ENCODE measurements at regions not wholly inside any gene's neighbourhood (a gene's known extent, or its start where the extent isn't known, plus 50 kb on each side); places are given as distances from the start of the nearest gene placed in this dataset.
"Not testable (repeated sequence)": the region's sequence is repeated elsewhere in the genome, so short reads cannot be mapped to it uniquely, and the experiment has no call there.

DNA sequence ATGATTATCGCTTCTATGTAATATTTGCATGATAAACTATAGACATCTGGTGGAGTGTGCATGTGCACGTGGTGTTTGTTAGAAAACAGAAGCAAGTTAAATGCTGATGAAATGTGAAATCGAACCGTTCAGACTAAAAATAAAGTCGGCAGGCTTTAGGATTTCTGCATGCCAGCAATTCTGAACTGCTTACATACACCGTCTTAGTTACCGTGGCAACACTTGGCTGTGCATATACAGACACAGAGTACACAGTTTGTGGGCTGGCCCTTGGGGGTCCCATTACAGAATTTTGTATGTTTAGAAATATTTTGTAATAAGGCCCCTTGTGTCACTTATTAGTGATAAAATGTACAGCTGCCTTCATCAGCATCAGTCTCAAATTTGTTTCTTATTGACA is 605.5 kb downstream of the RBFOX1 start:
- DNase-seq, result no peak

GRCh38 chr16:7921345-7921744 is 588.7 kb downstream of the RBFOX1 start:
- DNase-seq, result no peak

DNA sequence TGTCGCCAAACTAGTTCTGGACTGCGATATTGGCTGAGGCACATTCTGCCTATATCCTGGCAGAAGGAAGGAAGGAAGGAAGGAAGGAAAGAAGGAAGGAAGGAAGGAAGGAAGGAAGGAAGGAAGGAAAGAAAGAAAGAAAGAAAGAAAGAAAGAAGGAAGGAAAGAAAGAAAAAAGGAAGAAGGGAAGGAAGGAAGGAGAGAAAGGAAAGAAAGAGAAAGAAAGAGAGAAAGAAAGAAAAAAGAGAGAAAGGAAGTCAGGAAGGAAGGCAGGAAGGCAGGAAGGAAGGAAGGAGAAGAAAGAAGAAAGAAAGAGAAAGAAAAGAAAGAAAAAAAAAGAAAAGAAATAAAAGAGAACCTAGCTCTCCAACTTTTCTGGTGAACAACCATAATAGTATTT is 587.1 kb downstream of the RBFOX1 start:
- DNase-seq, result no peak

DNA sequence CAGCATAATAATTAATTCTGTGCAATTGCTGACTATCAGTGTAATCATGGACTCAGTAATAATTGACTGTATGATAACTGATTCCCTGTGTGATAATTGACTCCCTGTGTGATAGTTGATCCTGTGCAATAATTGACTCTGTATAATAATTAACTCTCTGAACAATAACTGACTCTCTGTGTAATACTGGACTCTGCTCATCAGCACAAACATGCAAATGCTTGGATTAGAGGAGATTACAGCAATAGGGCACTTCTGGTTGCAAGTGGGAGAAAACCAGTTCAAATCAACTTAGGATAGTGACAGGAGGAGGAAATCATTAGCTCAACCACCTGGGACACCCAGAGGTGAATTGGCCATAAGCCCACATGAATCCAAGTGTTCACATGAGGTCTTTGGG is 582.1 kb downstream of the RBFOX1 start:
- DNase-seq, result no peak

DNA sequence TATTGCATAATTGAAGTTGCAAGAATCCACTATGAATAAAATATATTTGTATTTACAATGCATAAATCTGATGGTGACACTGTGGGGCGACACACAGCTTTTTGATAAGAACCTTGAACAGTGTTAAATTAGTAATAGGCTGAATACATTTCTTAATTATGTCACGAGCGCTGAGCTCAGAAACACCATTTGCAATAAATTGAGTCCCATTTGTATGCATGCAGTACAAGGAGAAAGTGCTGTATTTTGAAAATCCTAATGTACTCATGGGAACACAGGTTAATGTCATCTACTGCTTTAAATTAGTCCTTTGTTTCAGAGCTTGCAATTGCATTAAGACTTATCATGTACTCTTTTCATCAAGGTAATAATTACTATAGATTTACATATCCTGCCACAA is 579.5 kb downstream of the RBFOX1 start:
- no peak for DNase-seq

GRCh38 chr16:7910116-7910515 is 577.5 kb downstream of the RBFOX1 start:
- no peak for DNase-seq

DNA sequence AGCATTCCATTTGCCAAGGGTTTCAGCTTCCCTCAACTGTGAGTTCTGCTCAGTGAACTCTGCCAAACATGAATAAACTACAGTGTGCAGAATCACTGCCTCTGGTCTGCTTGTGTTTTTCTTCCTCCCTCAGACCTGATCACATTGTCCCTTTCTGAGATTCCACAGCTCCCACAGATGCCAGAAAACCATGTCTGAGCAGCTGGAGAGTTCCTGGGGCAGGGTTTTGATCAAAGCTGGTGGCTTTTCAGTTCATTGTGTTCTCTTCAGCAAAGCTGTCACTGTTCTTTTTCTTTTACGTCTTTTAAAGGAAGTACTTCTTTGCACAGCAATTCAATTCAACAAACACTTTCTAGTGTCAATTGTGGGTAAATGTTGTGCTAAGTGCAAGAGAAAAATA is 555.8 kb downstream of the RBFOX1 start:
- DNase-seq, result no peak

GRCh38 chr16:7887316-7887715 is 554.7 kb downstream of the RBFOX1 start:
- no peak for DNase-seq

DNA sequence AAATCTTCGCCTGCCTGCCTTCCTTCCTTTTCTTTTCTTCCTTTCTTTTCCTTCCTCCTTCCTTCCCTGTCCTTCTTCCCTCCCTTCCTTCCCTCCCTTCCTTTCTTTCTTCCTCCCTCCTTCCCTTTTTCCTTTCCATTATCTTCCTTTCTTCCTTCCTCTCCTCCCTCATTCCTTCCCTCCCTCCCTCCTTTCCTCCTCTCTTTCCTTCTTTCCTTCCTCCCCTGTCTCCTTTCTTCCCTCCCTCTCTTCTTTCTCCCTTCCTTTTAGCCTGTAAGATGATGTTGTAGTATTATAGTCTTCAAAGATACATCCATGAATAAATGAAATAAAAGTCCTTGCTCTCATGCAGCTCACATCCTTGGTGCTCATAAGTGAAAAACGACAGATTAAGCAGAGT is 539.3 kb downstream of the RBFOX1 start:
- no peak for DNase-seq

DNA sequence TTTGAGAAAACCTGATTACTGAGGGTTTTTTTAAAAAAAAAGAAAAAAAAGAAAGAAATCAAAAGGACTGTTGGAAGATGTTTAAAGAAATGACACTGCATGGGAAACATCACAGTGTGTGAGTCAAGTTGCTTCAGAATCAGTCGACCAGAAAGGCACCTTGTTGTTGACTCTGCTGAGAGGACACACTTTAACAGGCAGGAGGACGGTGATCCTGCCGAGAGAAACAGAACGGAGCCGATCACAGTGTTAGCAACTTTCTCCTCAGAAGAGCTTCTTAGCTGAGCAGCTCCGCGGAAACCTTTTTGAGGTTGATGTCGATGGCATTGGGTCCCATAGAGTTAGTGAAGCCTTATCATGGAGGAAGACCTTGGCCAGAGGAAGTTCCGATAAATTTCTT is 538.7 kb downstream of the RBFOX1 start:
- no peak for DNase-seq

DNA sequence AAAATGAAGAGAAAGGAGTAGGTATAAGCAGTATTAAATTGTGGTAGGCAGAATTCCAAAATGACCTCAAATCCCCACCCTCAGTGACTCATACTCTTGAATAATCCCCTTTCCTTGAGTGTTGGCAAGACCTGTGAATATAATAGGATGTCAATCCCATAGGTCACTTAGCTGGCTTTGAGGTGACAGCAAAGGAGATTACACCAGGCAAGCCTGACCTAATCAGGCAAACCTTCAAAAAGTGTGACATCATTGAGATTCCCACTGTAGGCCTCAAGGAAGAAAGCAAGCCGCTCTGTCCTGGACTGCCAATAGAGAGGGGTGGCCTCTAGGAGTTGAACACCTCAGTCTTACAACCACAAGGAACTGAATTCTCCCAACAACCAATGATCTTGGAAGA is 535.2 kb downstream of the RBFOX1 start:
- no peak for DNase-seq

- DNase-seq, result no peak
Measured at GRCh38 chr16:7866144-7866543, 533.5 kb downstream of the RBFOX1 start.

DNA sequence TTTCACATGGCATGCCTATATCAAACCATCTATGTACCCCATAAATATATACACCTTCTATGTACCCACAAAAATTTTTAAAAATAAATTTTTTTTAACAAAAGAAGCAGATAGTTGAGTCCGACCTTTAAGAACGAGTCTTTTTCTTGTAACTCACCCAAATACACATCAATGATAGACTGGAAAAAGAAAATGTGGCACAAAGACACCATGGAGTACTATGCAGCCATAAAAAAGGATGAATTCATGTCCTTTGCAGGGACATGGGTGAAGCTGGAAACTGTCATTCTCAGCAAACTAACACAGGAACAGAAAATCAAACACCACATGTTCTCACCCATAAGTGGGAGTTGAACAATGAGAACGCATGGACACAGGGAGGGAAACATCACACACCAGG is 532.7 kb downstream of the RBFOX1 start:
- not testable (repeated sequence) for DNase-seq

- DNase-seq, result no peak
Measured at GRCh38 chr16:7861891-7862582, 529.4 kb downstream of the RBFOX1 start.

GRCh38 chr16:7853197-7853596 is 520.6 kb downstream of the RBFOX1 start:
- DNase-seq, result no peak

- no peak for DNase-seq
Measured at GRCh38 chr16:7849841-7850240, 517.2 kb downstream of the RBFOX1 start.

DNA sequence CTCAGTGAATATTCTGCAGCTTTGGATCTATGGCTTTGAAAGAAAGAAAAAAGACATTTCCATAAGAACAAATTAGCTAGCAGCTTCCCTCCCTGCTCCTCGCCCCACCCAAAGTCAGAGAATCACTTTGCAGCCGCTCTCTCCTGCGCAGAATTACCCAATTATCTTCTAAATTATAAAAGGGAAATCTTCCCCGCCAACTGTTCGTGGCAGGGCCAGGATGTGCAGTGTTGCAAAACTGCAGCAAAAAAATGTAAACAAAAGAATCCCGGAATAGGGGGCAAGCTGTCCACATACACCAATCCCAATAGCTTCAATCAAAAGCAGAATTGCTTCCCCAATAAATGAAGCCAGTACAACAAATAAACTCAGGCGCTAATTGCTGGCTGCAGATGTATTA is 510.6 kb downstream of the RBFOX1 start:
- no peak for DNase-seq

DNA sequence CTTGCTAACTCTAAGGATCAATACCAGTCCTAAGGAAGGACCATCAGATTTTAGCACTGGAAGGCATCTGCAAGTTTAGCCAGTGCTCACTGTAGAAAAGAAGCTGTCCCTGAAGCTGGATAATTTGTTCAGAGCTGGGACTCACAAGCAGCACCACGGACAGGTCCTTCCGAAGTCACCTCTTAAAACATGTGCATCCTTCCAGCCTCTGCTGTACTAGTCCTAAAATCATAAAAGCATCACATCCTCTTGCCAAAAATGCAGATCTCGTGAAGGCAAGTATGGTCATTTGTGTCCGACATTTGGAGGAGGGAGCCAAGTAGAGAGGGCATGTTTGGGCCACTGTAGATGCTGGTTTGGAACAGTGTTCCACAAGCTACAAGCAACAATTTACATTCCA is 506.9 kb downstream of the RBFOX1 start:
- no peak for DNase-seq

GRCh38 chr16:7834771-7835431 is 502.3 kb downstream of the RBFOX1 start:
- no peak for DNase-seq

GRCh38 chr16:7820816-7821215 is 488.2 kb downstream of the RBFOX1 start:
- no peak for DNase-seq

GRCh38 chr16:7805686-7806396 is 473.2 kb downstream of the RBFOX1 start:
- DNase-seq, result no peak

- DNase-seq, result no peak
Measured at GRCh38 chr16:7804635-7805195, 472.1 kb downstream of the RBFOX1 start.

DNA sequence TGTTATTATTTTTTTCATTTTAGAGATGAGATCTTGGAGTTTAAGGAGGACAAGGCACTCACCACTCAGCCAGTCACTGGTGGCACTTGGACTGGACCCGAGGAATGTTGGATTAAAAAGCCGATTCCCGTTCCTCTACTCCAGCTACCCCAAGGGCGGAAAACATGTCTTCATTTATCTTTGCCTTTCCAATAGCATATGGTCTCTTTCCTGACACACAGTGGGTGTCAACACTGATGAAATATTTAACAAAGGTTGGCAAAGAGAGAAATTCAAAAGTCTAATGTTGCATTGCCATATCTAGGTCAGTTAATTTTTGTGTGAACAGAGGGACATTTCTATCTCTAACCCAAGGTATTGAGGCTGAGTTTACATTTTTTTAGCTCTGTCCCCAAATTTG is 459.7 kb downstream of the RBFOX1 start:
- no peak for DNase-seq

DNA sequence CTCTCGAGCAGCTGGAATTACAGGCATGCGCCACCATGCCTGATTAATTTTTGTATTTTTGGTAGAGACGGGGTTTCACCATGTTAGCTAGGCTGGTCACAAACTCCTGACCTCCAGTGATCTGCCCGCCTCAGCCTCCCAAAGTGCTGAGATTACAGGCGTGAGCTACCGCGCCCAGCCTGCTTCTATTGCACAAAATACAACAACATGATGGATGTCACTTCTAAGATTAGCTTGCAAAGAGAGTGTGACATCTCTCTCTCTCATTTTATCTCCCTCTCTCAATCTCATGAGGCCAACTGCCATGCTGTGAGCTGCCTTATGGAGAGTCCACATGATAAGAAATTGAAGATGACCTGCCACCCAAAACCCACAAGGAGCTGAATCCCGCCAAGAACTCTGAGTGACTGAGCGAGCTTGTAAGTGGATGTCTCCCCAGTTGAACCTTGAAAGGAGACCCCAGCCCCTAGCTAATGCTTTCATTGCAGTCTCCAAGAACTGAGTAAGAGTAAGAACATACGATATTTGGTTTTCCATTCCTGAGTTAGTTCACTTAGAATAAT is 458.5 kb downstream of the RBFOX1 start:
- DNase-seq, result no peak
